H1 (cell line): ENCODE measurements at regions not wholly inside any gene's neighbourhood (a gene's known extent, or its start where the extent isn't known, plus 50 kb on each side); places are given as distances from the start of the nearest gene placed in this dataset.

Experiments used
- CTCF ChIA-PET: fragments of 300-600 bp; sonication (Branson Sonifier 250); formaldehyde crosslinking; loops from one replicate; lab custom pipeline; 2021; ENCODE audit not compliant: partially characterized antibody; lab: Charles Lee
- POLR2A ChIA-PET: fragments of 300-600 bp; sonication (Branson Sonifier 250); formaldehyde crosslinking; loops from one replicate; lab custom pipeline; 2021; ENCODE audit warnings: inconsistent platforms; ENCODE audit not compliant: partially characterized antibody; lab: Charles Lee
- DNase-seq, 2 experiments: peaks; one replicate each; pipeline versions ENCODE4 v3.0.0 to v3.0.0-alpha.2; 2010 to 2022; ENCODE audit warnings: low spot score in 2 of 2, low read depth in 1 of 2, mixed read lengths in 1 of 2
- FAIRE-seq: peaks from 2 replicates; lab custom pipeline; 2011; peaks lifted over from hg19 to GRCh38; lab: Jason Lieb, UNC
- H2AFZ ChIP-seq: 2 replicates; pipeline ENCODE4 v1.8.1; 2012; ENCODE audit warnings: low read length, inconsistent platforms
- H2AK5ac ChIP-seq: 2 replicates; pipeline ENCODE4 v1.6.1; 2013; ENCODE audit warnings: low read depth, low read length
- H2BK120ac ChIP-seq: replicated peaks from 2 replicates; pipeline ENCODE3; 2013; ENCODE audit warnings: low read depth, low read length, inconsistent platforms
- H2BK12ac ChIP-seq: 2 replicates; pipeline ENCODE4 v1.6.1; 2013; ENCODE audit warnings: low read depth, low read length
- H2BK15ac ChIP-seq: 2 replicates; pipeline ENCODE4 v1.6.1; 2013; ENCODE audit warnings: low read length
- H2BK20ac ChIP-seq: 2 replicates; pipeline ENCODE4 v1.6.1; 2013; ENCODE audit warnings: low read length
- H2BK5ac ChIP-seq: 2 replicates; pipeline ENCODE4 v1.6.1; 2013; ENCODE audit warnings: low read depth, low read length
- H3K14ac ChIP-seq: 2 replicates; pipeline ENCODE4 v1.6.1; 2013; ENCODE audit warnings: inconsistent platforms; ENCODE audit not compliant: insufficient read length
- H3K18ac ChIP-seq: 2 replicates; pipeline ENCODE4 v1.6.1; 2013; ENCODE audit warnings: low read length; ENCODE audit errors: extremely low read depth
- H3K23ac ChIP-seq: 2 replicates; pipeline ENCODE4 v1.6.1; 2013; ENCODE audit warnings: inconsistent platforms; ENCODE audit not compliant: insufficient read length
- H3K23me2 ChIP-seq: 2 replicates; pipeline ENCODE4 v1.6.1; 2013; ENCODE audit warnings: low read depth, low read length
- H3K27ac ChIP-seq: 2 replicates; pipeline ENCODE4 v1.6.1; 2011; ENCODE audit warnings: low read depth, low read length, inconsistent platforms
- H3K27me3 ChIP-seq, 4 experiments: replicated peaks in 1 of 4; 1 replicate in 1 of 4; 2 replicates in 3 of 4; pipeline versions ENCODE4 v1.6.1 to v1.8.1; 2011 to 2013; ENCODE audit warnings: low read length in 3 of 4, mild to moderate bottlenecking in 3 of 4, inconsistent platforms in 2 of 4, mixed read lengths in 2 of 4, moderate library complexity in 1 of 4; ENCODE audit not compliant: control insufficient read depth in 3 of 4, insufficient read depth in 3 of 4; ENCODE audit errors: extremely low read depth in 1 of 4
- H3K36me3 ChIP-seq, 4 experiments: 2 replicates each; pipeline versions ENCODE4 v1.6.1 to v1.8.1; 2011 to 2013; ENCODE audit warnings: mild to moderate bottlenecking in 4 of 4, low read length in 3 of 4, moderate library complexity in 2 of 4, control low read depth in 1 of 4, inconsistent platforms in 1 of 4; ENCODE audit not compliant: insufficient read depth in 4 of 4, control insufficient read depth in 2 of 4
- H3K4ac ChIP-seq: replicated peaks from 2 replicates; pipeline ENCODE3; 2013; ENCODE audit warnings: low read length, low read depth, mixed read lengths, inconsistent platforms; ENCODE audit not compliant: insufficient read length
- H3K4me1 ChIP-seq, 4 experiments: replicated peaks in 1 of 4; 1 replicate in 1 of 4; 2 replicates in 3 of 4; pipeline versions ENCODE4 v1.6.1 to v1.8.1; 2011 to 2013; ENCODE audit warnings: low read length in 3 of 4, inconsistent platforms in 2 of 4, mixed read lengths in 1 of 4; ENCODE audit not compliant: insufficient read depth in 4 of 4, control insufficient read depth in 3 of 4
- H3K4me2 ChIP-seq, 2 experiments: 2 replicates each; pipeline versions ENCODE4 v1.6.1 to v1.8.1; 2011 to 2013; ENCODE audit warnings: low read depth in 2 of 2, low read length in 2 of 2, control low read depth in 1 of 2, inconsistent platforms in 1 of 2, mild to moderate bottlenecking in 1 of 2; ENCODE audit not compliant: insufficient read depth in 1 of 2
- H3K4me3 ChIP-seq, 4 experiments: fragments of 200-600, 300-600 bp in 1 of 4; sonication (generic), shearing (Covaris generic), sonication (Bioruptor Twin) in 1 of 4; 2 replicates each; pipeline versions ENCODE4 v1.5.1 to v1.8.1; 2011 to 2016; ENCODE audit warnings: low read length in 4 of 4, low read depth in 3 of 4, control low read depth in 2 of 4, inconsistent platforms in 2 of 4, mild to moderate bottlenecking in 2 of 4, mixed read lengths in 1 of 4, moderate library complexity in 1 of 4; ENCODE audit not compliant: insufficient read depth in 2 of 4; ENCODE audit errors: extremely low read depth in 1 of 4
- H3K56ac ChIP-seq: replicated peaks from 2 replicates; pipeline ENCODE3; 2013; ENCODE audit warnings: low read depth, mild to moderate bottlenecking, mixed read lengths, low read length, inconsistent platforms; ENCODE audit not compliant: insufficient read length
- H3K79me1 ChIP-seq: 2 replicates; pipeline ENCODE4 v1.6.1; 2013; ENCODE audit warnings: low read depth, low read length, control low read depth
- H3K79me2 ChIP-seq, 2 experiments: 2 replicates each; pipeline versions ENCODE4 v1.6.1 to v1.8.1; 2012 to 2013; ENCODE audit warnings: low read length in 2 of 2, mild to moderate bottlenecking in 2 of 2, inconsistent platforms in 1 of 2; ENCODE audit not compliant: insufficient read depth in 2 of 2, control insufficient read depth in 1 of 2
- H3K9ac ChIP-seq, 4 experiments: replicated peaks in 1 of 4; 1 replicate in 1 of 4; 2 replicates in 3 of 4; pipeline versions ENCODE4 v1.6.1 to v1.8.1; 2011 to 2013; ENCODE audit warnings: low read depth in 3 of 4, low read length in 3 of 4, control low read depth in 2 of 4, mild to moderate bottlenecking in 2 of 4, moderate library complexity in 2 of 4, inconsistent platforms in 1 of 4; ENCODE audit errors: extremely low read depth in 1 of 4
- H3K9me3 ChIP-seq, 2 experiments: 2 replicates each; pipeline versions ENCODE4 v1.6.1 to v1.8.1; 2012 to 2013; ENCODE audit warnings: mild to moderate bottlenecking in 2 of 2, moderate library complexity in 2 of 2, control low read depth in 1 of 2, inconsistent platforms in 1 of 2, low read depth in 1 of 2, low read length in 1 of 2, mixed read lengths in 1 of 2; ENCODE audit not compliant: insufficient read depth in 2 of 2
- H4K20me1 ChIP-seq, 2 experiments: replicated peaks in 1 of 2; 2 replicates each; pipeline versions ENCODE3 to v1.8.1; 2011 to 2013; ENCODE audit warnings: inconsistent platforms in 2 of 2, low read length in 2 of 2, mild to moderate bottlenecking in 1 of 2; ENCODE audit not compliant: insufficient read depth in 2 of 2, control insufficient read depth in 1 of 2
- H4K5ac ChIP-seq: 2 replicates; pipeline ENCODE4 v1.6.1; 2013; ENCODE audit warnings: low read length, low read depth, mixed read lengths, inconsistent platforms; ENCODE audit not compliant: insufficient read length
- H4K8ac ChIP-seq: 2 replicates; pipeline ENCODE4 v1.8.0; 2013; ENCODE audit warnings: mild to moderate bottlenecking, moderate library complexity, low read length, inconsistent platforms; ENCODE audit not compliant: insufficient read depth; ENCODE audit errors: extremely low read depth
- H4K91ac ChIP-seq: replicated peaks from 2 replicates; pipeline ENCODE3; 2013; ENCODE audit warnings: low read length, mixed read lengths, inconsistent platforms; ENCODE audit not compliant: insufficient read length
- CHD1 ChIP-seq: IDR thresholded peaks from 2 replicates; pipeline ENCODE4 v1.6.1; 2012; ENCODE audit warnings: low read depth, low read length, improper control_type of control experiment
- CTBP2 ChIP-seq: IDR thresholded peaks from 2 replicates; pipeline ENCODE4 v1.7.0; 2011; ENCODE audit warnings: borderline replicate concordance, mild to moderate bottlenecking, moderate library complexity, mixed read lengths, low read length; ENCODE audit not compliant: insufficient read depth, insufficient read length
- KDM4A ChIP-seq: IDR thresholded peaks from one replicate; pipeline ENCODE4 v1.7.1; 2012; ENCODE audit warnings: low read depth, mild to moderate bottlenecking, moderate library complexity, low read length, inconsistent platforms; ENCODE audit not compliant: severe bottlenecking
- MAFK ChIP-seq: IDR thresholded peaks from 2 replicates; pipeline ENCODE4 v1.6.1; 2012; ENCODE audit warnings: low read depth, mild to moderate bottlenecking, improper control_type of control experiment, low read length
- RNF2 ChIP-seq: fragments of 200-900, 300-1000 bp; sonication (generic); IDR thresholded peaks from 2 replicates; pipeline ENCODE4 v1.7.1; 2016; ENCODE audit warnings: borderline replicate concordance, low read depth, mild to moderate bottlenecking, antibody characterized with exemption, low read length; ENCODE audit not compliant: poor library complexity, severe bottlenecking; ENCODE audit errors: missing control alignments
- SIX5 ChIP-seq: IDR thresholded peaks from 2 replicates; pipeline ENCODE4 v1.6.1; 2011; ENCODE audit warnings: mild to moderate bottlenecking, low read depth, low read length
- TAF1 ChIP-seq: IDR thresholded peaks from 2 replicates; pipeline ENCODE4 v1.6.1; 2011; ENCODE audit warnings: mild to moderate bottlenecking, low read depth, low read length
- TCF12 ChIP-seq: IDR thresholded peaks from 2 replicates; pipeline ENCODE4 v1.6.1; 2011; ENCODE audit warnings: low read depth, mild to moderate bottlenecking, low read length
- WGBS, 2 experiments: shearing (Covaris generic) in 1 of 2; methylation state at CpG; one replicate each; pipeline versions ENCODE4 v1.1.6 to v1.1.7; 2013 to 2015; ENCODE audit warnings: low lambda C conversion rate in 2 of 2, mixed read lengths in 2 of 2, inconsistent platforms in 1 of 2, low coverage in 1 of 2, missing lambda C conversion rate in 1 of 2; ENCODE audit not compliant: insufficient replicate concordance in 2 of 2, insufficient coverage in 1 of 2, insufficient read length in 1 of 2; ENCODE audit errors: extremely low coverage in 1 of 2, missing lambda C conversion rate in 1 of 2; 5-methylcytosine and 5-hydroxymethylcytosine counted together

GRCh38 chr4:138875891-138876608, 139.5 kb upstream of the NOCT start:
- H3K36me3 ChIP-seq = no peaks in the 10 kb centered on the region
- no peak for TF ChIP-seq KDM4A
- TF ChIP-seq CTBP2 = no peak
- no peak for TF ChIP-seq CHD1
- TF ChIP-seq TAF1 = no peak
- no peak for TF ChIP-seq SIX5
- no peak for TF ChIP-seq TCF12
- no peak for TF ChIP-seq MAFK
- TF ChIP-seq RNF2 = no peak
- no peak overlapping the region for H4K5ac ChIP-seq
- no peak overlapping the region for H4K91ac ChIP-seq
- no peak overlapping the region for H2AFZ ChIP-seq
- H3K56ac ChIP-seq = no peak overlapping the region
- no peak overlapping the region for H2BK20ac ChIP-seq
- no peak overlapping the region for H3K23ac ChIP-seq
- H3K4ac ChIP-seq = no peak overlapping the region
- no peak overlapping the region for H3K14ac ChIP-seq
- CTCF ChIA-PET = interaction anchor here (0.6 to 1.1 kb wide), 2 partner anchors 62 to 194 kb away, joined by 3 read pairs; no protein-coding TSS in a partner anchor
- H3K4me2 ChIP-seq = no peak overlapping the region
- H2BK15ac ChIP-seq = no peak overlapping the region
- no peaks in the 10 kb centered on the region for H3K79me2 ChIP-seq
- no peak overlapping the region for H2BK12ac ChIP-seq
- H3K27me3 ChIP-seq = no peaks in the 10 kb centered on the region
- H4K20me1 ChIP-seq = no peaks in the 10 kb centered on the region
- DNase-seq (no peak), FAIRE-seq (no peak)
- POLR2A ChIA-PET = no interaction called here
- no peaks in the 10 kb centered on the region; a peak in 1 of 4 replicates for H3K9me3 ChIP-seq
- H2BK120ac ChIP-seq = no peak overlapping the region
- no peak overlapping the region for H4K8ac ChIP-seq
- H3K4me1 ChIP-seq = peaks cover 0 to 3% (median under 1%) of the 10 kb centered on the region in 4 experiments; a peak in 4 of 7 replicates
- no peak overlapping the region for H3K27ac ChIP-seq
- WGBS, 2 experiments = 85% methylated on average over 10 of the region's 10 CpGs; no CpG with 5 or more reads in 1 of the 2 experiments
- no peak overlapping the region for H3K9ac ChIP-seq
- no peak overlapping the region for H2BK5ac ChIP-seq
- H3K79me1 ChIP-seq = no peaks in the 10 kb centered on the region
- no peak overlapping the region for H3K18ac ChIP-seq
- H3K23me2 ChIP-seq = no peaks in the 10 kb centered on the region
- H3K4me3 ChIP-seq = no peak overlapping the region
- H2AK5ac ChIP-seq = no peak overlapping the region
